ENCODE measurements at regions not wholly inside any gene's neighbourhood (a gene's known extent, or its start where the extent isn't known, plus 50 kb on each side); places are given as distances from the start of the nearest gene placed in this dataset.

GRCh38 chr12:77606348-77606747 lies 224.3 kb upstream of the NAV3 start:
- Histone ChIP-seq H2BK20ac (ENCODE audit: low read depth, low read length, poor library complexity, severe bottlenecking) (no peak overlapping the region), H3K79me1 (ENCODE audit: insufficient read depth, low read depth, low read length, poor library complexity, severe bottlenecking) (no peaks in the 10 kb centered on the region), H3K14ac (ENCODE audit: insufficient read depth, low read length) (no peak overlapping the region), H2BK120ac (ENCODE audit: low read depth, low read length, poor library complexity, severe bottlenecking) (no peak overlapping the region), H2AK5ac (ENCODE audit: insufficient read length, low read length) (no peak overlapping the region), H3K27me3 (ENCODE audit: insufficient read depth, low read length) (no peaks in the 10 kb centered on the region), H3K27ac (ENCODE audit: insufficient read length, low read depth, low read length) (no peak overlapping the region), H4K91ac (ENCODE audit: insufficient read length, low read depth, low read length) (no peak overlapping the region), H3K4me1 (ENCODE audit: insufficient read depth, low read length) (no peaks in the 10 kb centered on the region), H3K23ac (ENCODE audit: insufficient read length, low read depth, low read length) (no peak overlapping the region), H3K9me3 (ENCODE audit: control insufficient read depth, low read depth, low read length) (no peaks in the 10 kb centered on the region), H2BK12ac (ENCODE audit: insufficient read length, low read depth, low read length) (no peak overlapping the region), H4K8ac (replicated peaks; ENCODE audit: insufficient read length, low read depth, low read length) (no peak overlapping the region), H2BK5ac (ENCODE audit: insufficient read length, low read length) (no peak overlapping the region), H2BK15ac (ENCODE audit: low read depth, low read length) (no peak overlapping the region), H3K23me2 (ENCODE audit: insufficient read length, low read depth, low read length, poor library complexity, severe bottlenecking) (no peaks in the 10 kb centered on the region), H3K79me2 (ENCODE audit: insufficient read depth, low read length) (no peaks in the 10 kb centered on the region), H3K4me2 (ENCODE audit: insufficient read depth, insufficient read length, low read length) (no peak overlapping the region), H3K18ac (ENCODE audit: insufficient read length, low read depth, low read length) (no peak overlapping the region), H4K20me1 (ENCODE audit: control insufficient read depth, insufficient read depth, insufficient read length) (no peaks in the 10 kb centered on the region), H3T11ph (ENCODE audit: low read length) (no peak overlapping the region), H4K5ac (ENCODE audit: insufficient read length, low read depth, low read length) (no peak overlapping the region), H2AFZ (ENCODE audit: low read length) (no peak overlapping the region), H3K9ac (ENCODE audit: extremely low read depth, insufficient read length, low read length) (no peak overlapping the region), H3K56ac (ENCODE audit: insufficient read length, low read depth, low read length) (no peak overlapping the region), H3K4ac (ENCODE audit: low read depth, low read length) (no peak overlapping the region)
- Mint-ChIP-seq H3K27me3 (ENCODE audit: low read depth) (no peaks in the 10 kb centered on the region), H3K27ac (no peak overlapping the region), H3K9me3 (no peaks in the 10 kb centered on the region), H3K36me3 (ENCODE audit: insufficient read depth in 1 of 3, low read depth in 3 of 3) (no peaks in the 10 kb centered on the region), H3K4me1 (peaks cover 3 to 6% of the 10 kb centered on the region in 2 experiments; a peak in 2 of 4 replicates), H3K4me3 (no peak overlapping the region)
- no peak for DNase-seq
- TF ChIP-seq CTCF (conservative IDR thresholded peaks at IDR 0.05): no peak
